Body of pancreas (tissue), 4 donors: ENCODE measurements at regions not wholly inside any gene's neighbourhood (a gene's known extent, or its start where the extent isn't known, plus 50 kb on each side); places are given as distances from the start of the nearest gene placed in this dataset.

Experiments
- CTCF ChIP-seq, 7 experiments: fragments of 450-650 bp in 4 of 7; fragments of 200-600 bp in 3 of 7; sonication (generic) in 3 of 7; IDR thresholded peaks; one replicate each; pipeline ENCODE4 v1.5.1; 2016 to 2019; ENCODE audit warnings: antibody characterized with exemption in 7 of 7
- POLR2A ChIP-seq, 3 donors: fragments of 450-650 bp; IDR thresholded peaks; one replicate each; pipeline ENCODE4 v1.6.1; 2016; ENCODE audit warnings: antibody characterized with exemption in 3 of 3, mild to moderate bottlenecking in 2 of 3

- TF ChIP-seq CTCF (IDR thresholded peaks at IDR 0.05) (peak in 2 of 7 experiments; percentile 4 to 10), POLR2A (IDR thresholded peaks at IDR 0.05) (no peak)
Measured at GRCh38 chr7:112940314-112940732, 146.3 kb downstream of the GPR85 start.
